IMR-90 (cell line): ENCODE measurements at regions not wholly inside any gene's neighbourhood (a gene's known extent, or its start where the extent isn't known, plus 50 kb on each side); places are given as distances from the start of the nearest gene placed in this dataset.

Experiments
- ATAC-seq: fragments of 200-7000 bp; cut with Tn5 transposase; 2 replicates; pipeline ENCODE4 v1.9.1; 2020; ENCODE audit warnings: low read depth, mild to moderate bottlenecking, moderate library complexity
- BruUV-seq: library from RNA; stranded (reverse); fragments of 400-500 nt; replicated peaks from 2 replicates; lab custom pipeline; 2021; lab: Mats Ljungman, UMichigan
- CTCF ChIA-PET: fragments of 300-600 bp; formaldehyde crosslinking; extraction: SDS; loops from one replicate; lab custom pipeline; 2021; ENCODE audit warnings: antibody characterized with exemption; lab: Yijun Ruan, JAX
- POLR2A ChIA-PET: fragments of 300-600 bp; sonication (Branson Sonifier 250); formaldehyde crosslinking; loops from one replicate; lab custom pipeline; 2022; ENCODE audit warnings: antibody characterized with exemption; ENCODE audit not compliant: unreplicated experiment; lab: Charles Lee
- DNase-seq: peaks from one replicate; pipeline ENCODE4 v3.0.0; 2013
- H2AFZ ChIP-seq: replicated peaks from 2 replicates; pipeline ENCODE3; 2013; ENCODE audit warnings: low read length, mild to moderate bottlenecking; ENCODE audit not compliant: poor library complexity
- H2AK5ac ChIP-seq: 2 replicates; pipeline ENCODE4 v1.6.1; 2013; ENCODE audit warnings: low read depth, low read length, inconsistent platforms
- H2AK9ac ChIP-seq: replicated peaks from 2 replicates; pipeline ENCODE3; 2013; ENCODE audit warnings: mild to moderate bottlenecking, low read depth, low read length, moderate library complexity; ENCODE audit not compliant: poor library complexity
- H2BK120ac ChIP-seq: 2 replicates; pipeline ENCODE4 v1.6.1; 2013; ENCODE audit warnings: low read depth, low read length, inconsistent platforms
- H2BK15ac ChIP-seq: 3 replicates; pipeline ENCODE4 v1.6.1; 2013; ENCODE audit warnings: low read depth, low read length, inconsistent platforms
- H2BK20ac ChIP-seq: 2 replicates; pipeline ENCODE4 v1.6.1; 2013; ENCODE audit warnings: low read depth, mild to moderate bottlenecking, inconsistent platforms, low read length, moderate library complexity
- H2BK5ac ChIP-seq: 2 replicates; pipeline ENCODE4 v1.6.1; 2013; ENCODE audit warnings: mild to moderate bottlenecking, low read depth, low read length, inconsistent platforms; ENCODE audit not compliant: poor library complexity, severe bottlenecking
- H3K14ac ChIP-seq: replicated peaks from 2 replicates; pipeline ENCODE4 v1.6.1; 2013; ENCODE audit warnings: low read depth, low read length, inconsistent platforms
- H3K18ac ChIP-seq: 2 replicates; pipeline ENCODE4 v1.6.1; 2013; ENCODE audit warnings: low read depth, low read length, control low read depth
- H3K23ac ChIP-seq: 2 replicates; pipeline ENCODE4 v1.6.1; 2013; ENCODE audit warnings: low read depth, low read length, inconsistent platforms
- H3K27ac ChIP-seq: 2 replicates; pipeline ENCODE4 v1.5.1; 2013; ENCODE audit warnings: mild to moderate bottlenecking, control low read depth, low read length; ENCODE audit not compliant: insufficient read depth
- H3K27me3 ChIP-seq: 2 replicates; pipeline ENCODE4 v1.6.1; 2013; ENCODE audit warnings: low read length; ENCODE audit not compliant: control insufficient read depth, insufficient read depth
- H3K36me3 ChIP-seq: 2 replicates; pipeline ENCODE4 v1.6.1; 2013; ENCODE audit warnings: low read length, mixed read lengths; ENCODE audit not compliant: control insufficient read depth, insufficient read depth
- H3K4ac ChIP-seq: 2 replicates; pipeline ENCODE4 v1.6.1; 2013; ENCODE audit warnings: low read depth, low read length, inconsistent platforms
- H3K4me1 ChIP-seq: 2 replicates; pipeline ENCODE4 v1.6.1; 2013; ENCODE audit warnings: low read length, mixed read lengths; ENCODE audit not compliant: control insufficient read depth, insufficient read depth
- H3K4me2 ChIP-seq: 2 replicates; pipeline ENCODE4 v1.6.1; 2013; ENCODE audit warnings: low read depth, mild to moderate bottlenecking, control low read depth, low read length, moderate library complexity
- H3K4me3 ChIP-seq: 2 replicates; pipeline ENCODE4 v1.5.1; 2013; ENCODE audit warnings: low read depth, mild to moderate bottlenecking, control low read depth, low read length, moderate library complexity; ENCODE audit not compliant: insufficient read depth
- H3K56ac ChIP-seq: 2 replicates; pipeline ENCODE4 v1.6.1; 2013; ENCODE audit warnings: low read length, inconsistent platforms; ENCODE audit not compliant: insufficient read depth; ENCODE audit errors: extremely low read depth
- H3K79me1 ChIP-seq, 2 experiments: 2 replicates each; pipeline ENCODE4 v1.6.1; 2013; ENCODE audit warnings: low read length in 2 of 2, inconsistent platforms in 1 of 2, low read depth in 1 of 2
- H3K9ac ChIP-seq: 2 replicates; pipeline ENCODE4 v1.6.1; 2013; ENCODE audit warnings: low read depth, low read length, control low read depth
- H3K9me1 ChIP-seq: 2 replicates; pipeline ENCODE4 v1.6.1; 2013; ENCODE audit warnings: low read length, inconsistent platforms; ENCODE audit not compliant: insufficient read depth
- H3K9me3 ChIP-seq: 2 replicates; pipeline ENCODE4 v1.6.1; 2013; ENCODE audit warnings: low read length; ENCODE audit not compliant: control insufficient read depth, insufficient read depth
- H4K20me1 ChIP-seq: 2 replicates; pipeline ENCODE4 v1.6.1; 2013; ENCODE audit warnings: low read length, inconsistent platforms; ENCODE audit not compliant: insufficient read depth
- H4K5ac ChIP-seq: 2 replicates; pipeline ENCODE4 v1.6.1; 2013; ENCODE audit warnings: mild to moderate bottlenecking, low read depth, low read length, control low read depth
- H4K8ac ChIP-seq, 2 experiments: 2 replicates each; pipeline ENCODE4 v1.6.1; 2013; ENCODE audit warnings: low read depth in 2 of 2, low read length in 2 of 2, control low read depth in 1 of 2, inconsistent platforms in 1 of 2
- H4K91ac ChIP-seq: 2 replicates; pipeline ENCODE4 v1.6.1; 2013; ENCODE audit warnings: low read depth, low read length, inconsistent platforms; ENCODE audit not compliant: insufficient read depth
- BHLHE40 ChIP-seq: fragments of 150-350 bp; IDR thresholded peaks from 2 replicates; pipeline ENCODE4 v1.6.1; 2016; ENCODE audit warnings: mild to moderate bottlenecking, low read depth, low read length
- MXI1 ChIP-seq: IDR thresholded peaks from 2 replicates; pipeline ENCODE4 v1.6.1; 2012; ENCODE audit warnings: low read depth, mild to moderate bottlenecking, low read length, moderate library complexity, borderline replicate concordance
- WGBS, 2 experiments: methylation state at CpG; one replicate each; pipeline versions ENCODE4 v1.1.5 to v1.1.7; 2013; ENCODE audit warnings: missing lambda C conversion rate in 2 of 2; ENCODE audit not compliant: insufficient read length in 1 of 2; ENCODE audit errors: extremely low coverage in 2 of 2; 5-methylcytosine and 5-hydroxymethylcytosine counted together
- dilution Hi-C: fragments of 300-500 bp; cut with HindIII; formaldehyde crosslinking; loops from one replicate; pipeline ENCODE4 v1.14.3; 2018; ENCODE audit warnings: low sequenced_read_pairs; ENCODE audit not compliant: unreplicated experiment
- in situ Hi-C: fragments of 300-500 bp; cut with MboI; formaldehyde crosslinking; loops from 3 replicates; pipeline ENCODE4 v1.14.3; 2019; ENCODE audit warnings: low sequenced_read_pairs, inconsistent platforms, mixed read lengths
- intact Hi-C: fragments of 100-400 bp; cut with micrococcal nuclease; formaldehyde crosslinking; loops from 2 replicates; pipeline ENCODE4 v1.10.0; 2022

- Histone ChIP-seq H3K36me3 (no peaks in the 10 kb centered on the region), H2AFZ (no peak overlapping the region), H3K4me2 (no peak overlapping the region), H4K20me1 (no peaks in the 10 kb centered on the region), H2AK5ac (no peak overlapping the region), H3K9ac (no peak overlapping the region), H2BK20ac (no peak overlapping the region), H3K14ac (no peak overlapping the region), H3K4me1 (no peaks in the 10 kb centered on the region), H3K4ac (no peak overlapping the region), H2BK5ac (no peak overlapping the region), H3K9me1 (no peaks in the 10 kb centered on the region), H4K91ac (no peak overlapping the region), H3K56ac (no peak overlapping the region), H3K79me1 (no peaks in the 10 kb centered on the region), H3K23ac (no peak overlapping the region), H2AK9ac (no peak overlapping the region), H2BK120ac (no peak overlapping the region), H3K27ac (no peak overlapping the region), H2BK15ac (no peak overlapping the region), H4K5ac (no peak overlapping the region), H3K27me3 (no peaks in the 10 kb centered on the region), H3K9me3 (peaks cover 46% of the 10 kb centered on the region), H4K8ac (no peak overlapping the region), H3K4me3 (no peak overlapping the region), H3K18ac (no peak overlapping the region)
- WGBS, 2 experiments = 100% methylated on average over 4 of the region's 29 CpGs; no CpG with 5 or more reads in 1 of the 2 experiments
- intact Hi-C loops = no loop called here
- no TSS peak for BruUV-seq
- CTCF ChIA-PET = interaction anchor here (0.6 kb wide), 1 partner anchor 288 kb away, joined by 4 read pairs; no protein-coding TSS in a partner anchor
- POLR2A ChIA-PET = no interaction called here
- dilution Hi-C loops = no loop called here
- ATAC-seq (no peak), DNase-seq (no peak)
- in situ Hi-C loops = no loop called here
- TF ChIP-seq MXI1 = no peak
- TF ChIP-seq BHLHE40 = no peak
Observed at GRCh38 chr13:111511805-111512504, 191.5 kb downstream of the TEX29 start.
